Lower lobe of right lung (tissue), 2 donors: ENCODE measurements at regions not wholly inside any gene's neighbourhood (a gene's known extent, or its start where the extent isn't known, plus 50 kb on each side); places are given as distances from the start of the nearest gene placed in this dataset.

ENCODE experiments used
- ATAC-seq, 2 donors: fragments of 200-7000 bp; cut with Tn5 transposase; one replicate each; pipeline ENCODE4 v1.9.1; 2020 to 2022; ENCODE audit warnings: mild to moderate bottlenecking in 2 of 2, moderate library complexity in 2 of 2
- DNase-seq: peaks from one replicate; pipeline ENCODE4 v3.0.0-alpha.2; 2020
- H3K27ac ChIP-seq: fragments of 200-600 bp; one replicate; pipeline ENCODE4 v1.8.0; 2022
- H3K27me3 ChIP-seq: fragments of 200-600 bp; one replicate; pipeline ENCODE4 v1.8.0; 2022; ENCODE audit warnings: low read depth
- H3K36me3 ChIP-seq: fragments of 200-600 bp; one replicate; pipeline ENCODE4 v1.8.0; 2022; ENCODE audit warnings: mild to moderate bottlenecking
- H3K4me1 ChIP-seq: fragments of 200-600 bp; one replicate; pipeline ENCODE4 v1.8.0; 2022
- H3K4me3 ChIP-seq: fragments of 200-600 bp; one replicate; pipeline ENCODE4 v1.8.0; 2022; ENCODE audit warnings: mild to moderate bottlenecking
- H3K9me3 ChIP-seq: fragments of 200-600 bp; one replicate; pipeline ENCODE4 v1.8.0; 2022
- intact Hi-C: fragments of 100-400 bp; cut with DNase I; formaldehyde crosslinking; loops from one replicate; pipeline ENCODE4 v1.11.0; 2022
- TF ChIP-seq, protein P1 (sequence below): fragments of 200-600 bp; IDR thresholded peaks from one replicate; pipeline ENCODE4 v1.8.0; 2022; ENCODE audit warnings: antibody characterized with exemption, mild to moderate bottlenecking
- donor health status: DM: no; HTN: yes; CAD: no; lungs with severe emphysema.

DNA sequence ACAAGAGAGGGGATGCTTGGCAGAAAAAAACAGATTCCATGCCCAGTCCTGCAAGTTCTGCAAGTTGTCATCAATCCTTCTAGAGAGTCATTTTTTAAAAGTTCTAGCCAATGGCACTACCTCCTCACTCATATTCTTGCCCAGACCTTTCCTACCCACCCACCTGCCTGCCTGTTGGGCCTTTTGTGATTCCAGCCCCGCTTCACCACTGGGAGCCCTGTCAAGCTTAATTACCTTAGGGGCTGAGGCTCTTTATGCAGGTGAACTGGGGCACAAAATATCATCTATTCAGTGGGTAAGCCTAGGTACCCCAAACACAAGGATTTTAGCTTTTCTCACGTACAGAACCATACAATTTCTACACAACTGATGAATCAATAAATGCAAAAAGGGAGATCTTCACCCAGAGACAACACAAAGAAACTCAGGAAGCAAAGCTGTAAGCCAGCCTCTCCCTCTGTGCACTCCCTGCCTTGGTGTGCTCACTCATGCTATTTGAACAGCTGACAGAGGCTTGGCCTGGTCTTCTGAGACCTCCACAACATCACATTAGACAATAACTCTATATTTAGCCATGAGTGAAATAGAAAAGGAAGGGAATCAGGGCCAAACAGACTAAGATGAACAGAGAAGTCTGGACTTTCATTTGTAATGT is 222.6 kb downstream of the HTR7 start:
- Histone ChIP-seq H3K9me3 (no peaks in the 10 kb centered on the region), H3K4me1 (no peaks in the 10 kb centered on the region), H3K27ac (no peak overlapping the region), H3K36me3 (no peaks in the 10 kb centered on the region), H3K4me3 (no peak overlapping the region), H3K27me3 (no peaks in the 10 kb centered on the region)
- ATAC-seq, result no peak
- TF ChIP-seq, protein P1, sequence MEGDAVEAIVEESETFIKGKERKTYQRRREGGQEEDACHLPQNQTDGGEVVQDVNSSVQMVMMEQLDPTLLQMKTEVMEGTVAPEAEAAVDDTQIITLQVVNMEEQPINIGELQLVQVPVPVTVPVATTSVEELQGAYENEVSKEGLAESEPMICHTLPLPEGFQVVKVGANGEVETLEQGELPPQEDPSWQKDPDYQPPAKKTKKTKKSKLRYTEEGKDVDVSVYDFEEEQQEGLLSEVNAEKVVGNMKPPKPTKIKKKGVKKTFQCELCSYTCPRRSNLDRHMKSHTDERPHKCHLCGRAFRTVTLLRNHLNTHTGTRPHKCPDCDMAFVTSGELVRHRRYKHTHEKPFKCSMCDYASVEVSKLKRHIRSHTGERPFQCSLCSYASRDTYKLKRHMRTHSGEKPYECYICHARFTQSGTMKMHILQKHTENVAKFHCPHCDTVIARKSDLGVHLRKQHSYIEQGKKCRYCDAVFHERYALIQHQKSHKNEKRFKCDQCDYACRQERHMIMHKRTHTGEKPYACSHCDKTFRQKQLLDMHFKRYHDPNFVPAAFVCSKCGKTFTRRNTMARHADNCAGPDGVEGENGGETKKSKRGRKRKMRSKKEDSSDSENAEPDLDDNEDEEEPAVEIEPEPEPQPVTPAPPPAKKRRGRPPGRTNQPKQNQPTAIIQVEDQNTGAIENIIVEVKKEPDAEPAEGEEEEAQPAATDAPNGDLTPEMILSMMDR, result no peak
- intact Hi-C loops, result no loop called here
- DNase-seq, result no peak

DNA sequence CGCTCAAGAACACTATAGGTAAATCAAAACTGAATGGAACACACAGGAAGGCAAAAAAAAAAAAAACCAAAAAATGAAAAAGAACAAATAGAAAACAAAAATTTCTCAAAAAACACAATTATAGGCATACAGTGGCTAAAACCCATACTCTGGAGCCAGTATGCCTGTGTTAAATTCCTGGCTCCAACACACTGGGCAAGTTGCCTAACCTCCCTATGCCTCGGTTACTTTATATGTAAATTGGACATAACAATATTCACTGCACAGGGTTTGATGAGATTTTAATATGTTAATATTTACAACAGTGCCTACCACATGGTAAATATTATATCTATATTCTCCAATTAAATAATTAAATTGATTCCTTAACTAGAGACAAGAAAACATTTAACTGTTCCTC is 217.1 kb downstream of the HTR7 start:
- no peaks in the 10 kb centered on the region for H3K4me1 ChIP-seq
- no peaks in the 10 kb centered on the region for H3K36me3 ChIP-seq
- DNase-seq (no peak), ATAC-seq (no peak)
- H3K27me3 ChIP-seq, result no peaks in the 10 kb centered on the region
- no peaks in the 10 kb centered on the region for H3K9me3 ChIP-seq
- TF ChIP-seq, protein P1, result no peak
- H3K4me3 ChIP-seq, result no peak overlapping the region
- H3K27ac ChIP-seq, result no peak overlapping the region
- intact Hi-C loops, result no loop called here

DNA sequence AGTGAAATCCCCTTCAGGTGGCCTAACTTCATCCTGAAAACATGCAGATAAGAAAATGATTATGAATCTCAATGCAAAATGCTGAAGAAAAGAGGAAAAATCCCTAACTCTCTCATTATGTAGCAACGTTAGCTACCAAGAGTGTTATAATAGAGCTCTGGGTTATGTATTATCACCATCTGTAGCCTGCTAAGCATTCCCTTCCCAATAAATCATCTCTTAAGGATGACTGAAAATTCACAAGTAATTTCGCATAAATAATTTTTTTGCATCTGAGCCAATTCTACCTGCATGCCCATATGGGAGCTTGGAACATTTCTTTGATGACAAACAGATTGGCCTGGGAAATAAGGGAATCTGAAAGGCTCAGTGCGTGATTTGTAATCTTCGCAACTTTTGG is 216.1 kb downstream of the HTR7 start:
- no peak for DNase-seq
- H3K27ac ChIP-seq, result no peak overlapping the region
- H3K27me3 ChIP-seq, result no peaks in the 10 kb centered on the region
- H3K4me1 ChIP-seq, result no peaks in the 10 kb centered on the region
- intact Hi-C loops, result no loop called here
- no peak overlapping the region for H3K4me3 ChIP-seq
- TF ChIP-seq, protein P1, result no peak
- H3K36me3 ChIP-seq, result no peaks in the 10 kb centered on the region
- ATAC-seq, result no peak
- no peaks in the 10 kb centered on the region for H3K9me3 ChIP-seq

DNA sequence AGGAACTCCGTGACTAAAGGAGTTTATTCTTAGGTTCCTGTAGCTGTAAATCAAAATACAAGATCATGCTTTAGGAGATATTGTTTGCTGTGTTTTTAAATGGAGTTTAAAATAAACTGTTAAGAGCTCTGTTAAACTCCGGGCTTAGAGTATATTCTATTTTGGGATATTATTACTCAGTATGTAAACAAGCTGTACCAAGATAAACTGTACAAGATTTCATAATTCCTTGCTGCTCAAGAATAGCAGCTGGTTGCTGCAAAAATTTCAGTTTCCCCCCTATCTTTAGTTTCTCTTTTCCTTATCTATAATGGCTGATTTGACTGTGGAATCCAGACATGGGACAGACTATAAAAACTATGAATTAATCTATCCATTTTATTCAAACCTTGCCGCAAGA is 215.7 kb downstream of the HTR7 start:
- ATAC-seq, result peak; percentile 49 to 76
- no peak overlapping the region for H3K4me3 ChIP-seq
- no peak for DNase-seq

DNA sequence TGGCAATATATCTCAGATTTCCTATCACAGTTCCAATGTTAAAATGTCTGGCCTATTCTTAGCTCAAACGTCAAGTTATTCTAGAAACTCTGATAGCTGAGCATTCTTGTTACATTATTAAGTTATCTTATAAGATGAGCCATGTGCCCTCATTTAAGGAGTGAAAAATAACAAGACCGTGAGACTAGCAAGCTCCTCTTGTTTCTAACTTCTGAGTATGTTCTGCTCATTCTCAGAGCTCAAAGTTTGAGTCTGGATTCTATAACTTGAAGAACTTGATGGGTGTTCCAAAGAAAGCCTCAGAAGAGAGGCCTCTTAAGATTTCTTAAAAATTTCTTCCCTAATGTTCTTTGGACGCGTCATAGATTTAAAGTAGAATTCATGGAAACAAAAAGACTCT is 215.2 kb downstream of the HTR7 start:
- DNase-seq (no peak), ATAC-seq (no peak)
- intact Hi-C loops, result no loop called here

More for the DNA sequence above, 215.7 kb downstream of the HTR7 start:
- TF ChIP-seq, protein P1, result no peak
- no peaks in the 10 kb centered on the region for H3K9me3 ChIP-seq
- no peaks in the 10 kb centered on the region for H3K27me3 ChIP-seq
- H3K27ac ChIP-seq, result no peak overlapping the region
- no peaks in the 10 kb centered on the region for H3K4me1 ChIP-seq
- H3K36me3 ChIP-seq, result no peaks in the 10 kb centered on the region
- intact Hi-C loops, result no loop called here

More for the DNA sequence above, 215.2 kb downstream of the HTR7 start:
- H3K9me3 ChIP-seq, result no peaks in the 10 kb centered on the region
- H3K36me3 ChIP-seq, result no peaks in the 10 kb centered on the region
- no peaks in the 10 kb centered on the region for H3K4me1 ChIP-seq
- H3K4me3 ChIP-seq, result no peak overlapping the region
- TF ChIP-seq, protein P1, result no peak
- no peaks in the 10 kb centered on the region for H3K27me3 ChIP-seq
- H3K27ac ChIP-seq, result no peak overlapping the region
